ENCODE measurements at regions not wholly inside any gene's neighbourhood (a gene's known extent, or its start where the extent isn't known, plus 50 kb on each side); places are given as distances from the start of the nearest gene placed in this dataset.

DNA sequence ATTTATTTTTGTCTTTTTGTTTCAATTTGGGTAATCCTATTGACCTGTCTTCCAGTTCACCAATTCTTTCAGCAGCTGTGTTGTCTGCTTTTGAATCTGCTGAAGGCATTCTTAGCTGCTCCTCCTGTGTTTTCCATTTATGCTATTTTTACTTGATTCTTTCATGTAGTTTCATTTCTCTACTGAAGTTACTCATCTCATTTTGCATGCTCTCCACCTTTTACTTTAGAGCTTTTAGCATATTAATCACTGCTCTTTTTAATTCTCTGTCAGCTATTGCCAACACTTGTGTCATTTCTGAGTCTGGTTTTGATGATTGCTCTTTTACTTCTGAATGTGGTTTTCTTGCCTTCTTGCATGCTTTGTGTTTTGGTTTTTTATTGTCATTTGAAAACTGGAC lies 496.0 kb upstream of the CLINT1 start:
- DNase-seq (ENCODE audit: low read depth) = no peak

DNA sequence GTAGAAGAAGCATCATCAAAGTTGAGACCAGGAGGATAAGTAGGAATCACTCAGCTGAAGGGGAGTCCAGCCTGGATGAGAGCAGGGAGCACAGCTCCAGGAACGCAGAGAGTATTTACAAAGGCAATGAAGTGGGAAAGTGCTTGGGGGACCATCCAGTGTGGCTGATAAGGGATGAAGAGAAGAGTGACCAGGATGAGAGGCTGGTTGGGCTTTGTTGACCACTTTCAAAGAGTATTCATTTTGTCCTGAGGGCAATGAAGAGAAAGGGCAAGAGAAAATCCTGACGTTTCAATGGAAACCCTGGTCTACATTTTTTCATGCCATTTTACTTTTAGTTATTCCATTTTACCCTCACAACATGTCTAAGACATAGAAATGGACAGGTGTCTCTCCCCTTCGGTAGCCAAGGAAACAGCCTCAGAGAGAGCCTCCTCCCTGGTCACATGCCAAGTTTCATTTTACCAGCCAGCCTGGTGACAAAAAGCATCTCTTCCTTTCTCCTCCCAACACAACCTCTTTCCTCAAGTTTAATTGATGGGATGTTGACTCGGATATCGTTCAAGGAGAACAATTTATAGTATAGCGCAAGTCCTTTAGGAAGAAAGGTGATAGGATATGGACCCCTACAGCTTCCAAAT lies 492.7 kb upstream of the CLINT1 start:
- DNase-seq (ENCODE audit: low read depth) = no peak

DNA sequence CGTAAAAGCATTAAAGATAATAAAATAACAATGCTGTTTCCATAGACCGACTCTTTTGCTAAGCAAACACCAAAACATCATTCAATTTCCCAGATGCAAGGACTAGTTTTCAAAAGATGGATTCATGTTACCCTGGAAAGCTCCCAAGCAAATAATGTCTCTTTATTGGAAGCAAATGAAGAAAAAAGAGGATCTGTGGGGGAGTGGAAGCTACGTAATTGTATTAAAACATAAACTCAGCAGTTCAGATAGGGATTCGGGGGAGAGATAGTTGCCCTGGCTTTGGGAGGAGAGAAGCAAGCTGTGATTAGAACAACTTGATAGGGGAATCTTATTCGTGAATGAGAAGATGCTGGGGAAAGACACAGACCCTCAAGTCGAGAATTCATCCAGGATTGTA lies 491.0 kb upstream of the CLINT1 start:
- DNase-seq (ENCODE audit: low read depth) = no peak

DNA sequence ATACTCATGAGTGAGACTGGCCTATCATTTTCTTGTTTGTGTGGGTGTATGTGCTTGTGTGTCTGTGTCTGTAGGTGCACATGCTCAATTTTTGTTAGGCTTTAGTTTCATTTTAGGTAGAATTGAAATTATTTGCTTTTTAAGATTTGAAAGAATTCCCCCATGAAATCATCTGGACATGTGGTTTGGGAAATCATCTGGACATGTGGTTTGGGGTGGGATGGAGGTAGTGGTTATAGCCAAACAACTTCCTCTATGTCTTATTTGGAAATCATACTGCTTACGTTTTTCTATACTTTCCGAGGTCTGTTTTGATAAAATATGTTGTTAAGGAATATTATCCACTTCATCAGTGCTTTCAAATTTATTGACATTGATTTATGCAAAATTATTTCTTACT lies 485.4 kb upstream of the CLINT1 start:
- DNase-seq (ENCODE audit: low read depth) = no peak

DNA sequence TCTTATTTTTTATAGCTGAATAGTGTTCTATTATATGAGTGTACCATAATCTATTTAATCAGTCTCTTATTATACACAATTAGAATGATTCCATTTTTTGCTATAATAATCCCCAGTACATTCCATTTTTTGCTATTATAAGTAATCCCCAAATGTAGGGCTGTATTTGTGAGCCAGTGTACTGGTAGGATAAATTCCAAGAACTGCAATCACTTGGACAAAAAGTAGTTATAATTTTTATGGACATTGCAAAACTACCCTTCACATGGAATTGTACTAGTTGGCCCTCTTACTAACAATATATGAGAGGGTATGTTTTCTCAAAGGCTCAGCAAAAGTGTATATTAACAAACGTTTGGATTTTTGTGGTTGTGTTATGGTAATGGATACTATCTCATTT lies 481.7 kb upstream of the CLINT1 start:
- no peak for DNase-seq (ENCODE audit: low read depth)

DNA sequence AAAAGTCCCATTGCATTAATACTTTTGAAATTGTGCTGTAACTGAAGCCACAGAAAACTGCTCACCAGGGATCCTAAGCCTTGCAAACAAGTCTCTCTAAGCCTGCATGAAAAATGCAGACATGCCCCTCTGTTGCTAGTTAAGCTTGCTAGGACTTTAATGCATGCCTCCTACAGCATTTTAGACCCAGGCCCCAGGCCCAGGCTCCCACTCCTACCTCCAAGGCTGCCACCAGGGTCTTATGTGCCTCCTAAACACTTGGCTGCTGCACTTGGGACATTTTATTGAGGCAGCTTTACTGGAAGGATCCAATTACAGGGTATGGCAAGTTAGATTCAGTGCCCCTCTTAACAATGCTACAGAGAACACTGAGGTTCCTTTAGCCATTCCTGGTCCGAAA lies 467.3 kb upstream of the CLINT1 start:
- DNase-seq (ENCODE audit: low read depth) = no peak

DNA sequence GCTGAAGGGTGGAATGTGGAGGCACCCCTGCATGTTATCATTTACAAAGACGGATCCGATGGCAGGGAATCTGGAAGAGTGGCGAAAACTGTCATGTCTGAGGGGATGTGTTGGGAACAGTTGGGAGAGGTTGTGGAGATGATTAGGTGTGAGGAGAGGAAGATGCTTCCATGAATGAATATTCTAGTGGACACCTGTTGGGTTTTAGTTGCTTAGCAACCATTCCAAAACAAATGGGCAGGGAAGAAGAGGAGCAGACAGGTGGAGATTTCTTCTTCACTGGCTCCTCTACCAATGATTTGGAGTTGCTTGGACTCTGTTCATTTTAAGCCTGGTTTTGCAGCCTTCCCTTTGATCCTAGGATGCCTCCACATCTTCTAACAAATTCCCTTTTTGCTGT lies 465.3 kb upstream of the CLINT1 start:
- no peak for DNase-seq (ENCODE audit: low read depth)

DNA sequence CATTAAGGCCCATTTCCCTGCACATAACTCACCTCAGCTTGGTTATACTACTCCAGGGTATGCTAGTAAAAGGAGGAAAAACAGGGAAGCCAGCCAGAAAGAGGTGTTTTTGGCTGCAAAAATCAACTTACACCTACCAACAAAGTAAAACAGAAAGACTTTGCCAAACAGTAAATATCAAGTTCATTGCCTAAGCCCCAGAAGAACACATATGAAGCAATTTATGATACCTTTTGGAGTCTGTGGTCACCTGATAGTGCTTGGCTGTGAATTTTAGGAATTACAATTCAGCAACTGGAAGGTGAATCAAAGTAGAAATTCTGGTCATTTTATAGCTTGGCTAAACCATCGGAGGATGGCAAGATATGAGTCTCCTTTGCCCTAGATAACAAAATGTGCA lies 463.7 kb upstream of the CLINT1 start:
- no peak for DNase-seq (ENCODE audit: low read depth)

DNA sequence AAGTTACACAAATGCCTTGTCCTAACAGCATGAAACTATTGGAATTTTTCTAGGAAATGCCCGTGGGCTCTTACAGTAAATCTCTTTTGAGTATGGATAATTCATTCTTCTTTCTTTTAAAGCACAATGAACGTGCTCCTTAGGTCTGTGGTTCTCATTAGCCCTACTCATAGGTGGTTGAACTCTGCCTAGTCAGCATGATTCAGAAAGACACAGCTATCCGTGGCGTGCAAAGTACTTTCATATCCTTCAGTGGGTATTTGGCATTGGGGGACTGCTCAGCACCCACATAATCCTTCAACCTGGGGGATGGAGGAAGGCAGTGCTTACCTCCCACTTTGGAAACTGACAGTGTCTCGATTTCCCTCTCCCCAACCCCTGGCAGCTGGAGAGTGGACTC lies 462.0 kb upstream of the CLINT1 start:
- no peak for DNase-seq (ENCODE audit: low read depth)

DNA sequence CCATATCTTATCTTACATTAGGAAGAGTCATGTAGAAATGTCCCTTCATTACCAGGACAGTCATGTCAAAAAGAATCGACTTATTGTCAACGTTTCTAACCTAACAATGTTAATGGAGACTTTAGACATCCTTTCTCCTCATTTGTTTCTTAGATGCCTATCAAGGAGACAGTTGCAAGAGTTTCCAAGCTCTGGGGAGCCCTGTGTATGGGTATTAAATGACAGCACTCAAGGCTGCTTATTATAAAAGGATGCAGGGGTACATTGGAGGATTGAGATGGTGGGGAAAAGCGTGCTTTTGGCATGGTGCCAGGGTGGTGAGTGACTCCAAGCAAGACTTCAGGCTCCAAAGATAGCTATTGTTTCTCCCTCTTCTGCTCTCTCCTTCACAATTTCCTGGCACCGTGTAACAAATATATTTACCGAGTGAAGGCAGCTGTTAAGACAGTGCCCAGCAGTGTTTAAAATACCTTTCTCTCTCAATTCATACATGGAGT lies 461.3 kb upstream of the CLINT1 start:
- no peak for DNase-seq (ENCODE audit: low read depth)

DNA sequence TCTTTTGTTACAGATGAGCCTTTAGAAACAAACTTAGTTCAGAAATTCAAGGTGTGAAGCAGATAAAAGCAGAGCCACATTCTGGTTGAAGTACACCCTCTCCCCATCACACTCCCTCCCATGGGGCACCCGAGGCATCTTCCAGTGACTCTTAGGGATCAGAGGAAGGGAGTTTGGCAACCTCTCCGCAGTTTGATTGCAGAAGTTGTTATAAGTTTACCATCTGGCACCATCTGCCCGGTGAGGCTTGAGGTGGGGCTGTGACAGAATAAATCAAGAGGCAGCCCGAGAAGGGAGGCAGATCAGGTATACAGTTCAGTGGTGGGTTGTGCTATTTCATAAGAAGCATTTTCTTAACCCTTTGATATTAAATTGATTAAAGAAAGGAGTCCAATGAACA lies 458.6 kb upstream of the CLINT1 start:
- DNase-seq (ENCODE audit: low read depth) = no peak

DNA sequence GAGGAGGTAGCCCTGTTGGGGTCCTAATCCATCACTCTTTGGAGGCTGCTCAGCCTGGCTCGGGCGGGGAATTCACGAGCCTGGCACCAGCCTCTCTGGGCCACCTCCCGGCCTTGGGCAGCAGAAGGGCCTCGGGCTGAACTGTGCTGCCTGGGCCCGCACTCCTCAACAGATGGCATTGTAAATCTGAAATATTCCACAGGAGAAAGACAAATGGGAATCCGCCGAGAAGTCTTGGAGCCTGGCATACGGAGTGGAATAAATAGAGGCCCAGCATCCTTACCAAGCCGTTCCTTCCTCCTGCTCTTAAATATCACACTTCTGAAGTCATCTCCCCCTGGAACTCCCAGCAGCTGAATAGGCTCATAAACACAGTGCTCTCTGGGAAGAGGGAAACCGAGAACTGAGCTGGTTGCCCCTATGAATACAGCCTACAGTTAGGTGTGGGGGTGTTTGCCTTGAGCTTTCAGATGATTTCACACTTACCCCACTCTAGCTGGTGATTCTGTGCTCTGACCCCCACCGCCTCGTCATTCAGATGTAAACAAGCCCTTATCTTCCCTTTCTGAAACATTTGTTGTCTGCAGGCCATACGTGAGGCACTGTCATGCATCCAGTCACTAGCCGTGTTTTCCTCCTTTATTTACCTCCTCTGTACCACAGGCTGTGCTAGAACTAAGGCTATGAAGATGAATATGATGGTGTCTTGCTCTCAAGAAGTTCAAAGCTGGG lies 455.0 kb upstream of the CLINT1 start:
- DNase-seq (ENCODE audit: low read depth) = no peak

DNA sequence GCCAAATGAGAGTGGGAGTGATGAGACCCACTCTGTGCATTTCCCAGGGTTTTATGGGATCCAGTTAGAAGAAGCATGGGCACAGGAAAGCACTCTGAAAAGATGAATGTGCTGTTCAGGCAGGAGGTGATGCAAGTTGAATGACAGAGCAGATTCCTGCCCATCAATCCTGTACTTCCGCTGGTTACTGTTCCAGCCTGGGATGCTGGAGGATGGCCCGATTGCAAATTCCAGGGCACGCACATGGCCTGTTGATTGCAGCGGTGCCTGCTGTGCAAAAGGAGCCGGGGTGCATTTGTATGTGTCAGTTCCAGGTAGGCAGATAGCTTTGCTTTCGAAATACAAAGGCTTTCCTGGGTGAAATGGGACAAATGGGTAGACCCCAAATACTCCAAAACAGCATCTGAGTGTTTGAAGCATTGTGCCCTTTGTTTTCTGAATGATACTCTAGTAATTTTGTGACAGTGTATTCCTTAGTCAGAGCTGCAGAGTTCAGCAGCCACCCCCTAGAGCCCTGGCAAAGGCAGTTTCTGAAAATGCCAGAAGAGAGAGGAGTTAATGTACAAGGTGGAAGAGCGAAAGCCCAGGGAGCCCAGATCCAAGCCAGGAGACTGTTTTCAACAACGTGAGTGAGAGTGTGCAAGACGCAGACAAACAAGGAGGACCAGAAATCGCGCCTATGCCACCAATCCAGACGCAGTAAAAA lies 454.2 kb upstream of the CLINT1 start:
- DNase-seq (ENCODE audit: low read depth) = no peak

DNA sequence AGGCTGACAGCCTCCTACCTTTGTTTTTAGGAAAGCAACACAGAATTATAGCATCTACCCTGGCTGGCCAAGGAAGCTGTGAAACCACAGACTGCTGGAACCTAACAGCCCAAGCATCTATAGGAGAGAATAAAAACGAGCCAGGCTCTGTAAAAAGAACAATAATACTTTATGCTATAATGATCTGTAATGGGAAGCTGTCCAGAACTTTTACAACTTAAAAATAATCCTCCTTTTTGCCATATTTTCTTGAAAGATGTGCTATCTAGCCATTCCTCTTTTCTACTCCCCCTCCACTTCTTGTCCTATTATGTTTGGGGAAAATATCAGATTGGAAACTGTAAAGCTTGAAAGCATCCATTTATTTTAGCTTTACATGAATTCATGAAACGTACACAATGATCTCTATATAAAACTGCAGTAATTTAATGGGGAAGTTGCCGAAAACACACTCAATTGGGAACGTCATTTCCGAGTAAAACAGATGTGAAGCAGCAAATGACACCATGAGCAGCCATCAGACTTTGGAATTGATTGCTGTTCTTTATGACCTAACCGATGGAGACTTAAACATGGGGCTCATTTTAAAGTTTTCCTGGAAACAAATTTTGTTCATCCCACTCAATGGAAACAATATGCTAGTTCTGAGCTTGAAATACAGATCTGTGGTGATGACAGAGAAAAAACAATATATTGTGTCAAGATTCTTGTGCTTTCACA lies 450.3 kb upstream of the CLINT1 start:
- DNase-seq (ENCODE audit: low read depth) = no peak

DNA sequence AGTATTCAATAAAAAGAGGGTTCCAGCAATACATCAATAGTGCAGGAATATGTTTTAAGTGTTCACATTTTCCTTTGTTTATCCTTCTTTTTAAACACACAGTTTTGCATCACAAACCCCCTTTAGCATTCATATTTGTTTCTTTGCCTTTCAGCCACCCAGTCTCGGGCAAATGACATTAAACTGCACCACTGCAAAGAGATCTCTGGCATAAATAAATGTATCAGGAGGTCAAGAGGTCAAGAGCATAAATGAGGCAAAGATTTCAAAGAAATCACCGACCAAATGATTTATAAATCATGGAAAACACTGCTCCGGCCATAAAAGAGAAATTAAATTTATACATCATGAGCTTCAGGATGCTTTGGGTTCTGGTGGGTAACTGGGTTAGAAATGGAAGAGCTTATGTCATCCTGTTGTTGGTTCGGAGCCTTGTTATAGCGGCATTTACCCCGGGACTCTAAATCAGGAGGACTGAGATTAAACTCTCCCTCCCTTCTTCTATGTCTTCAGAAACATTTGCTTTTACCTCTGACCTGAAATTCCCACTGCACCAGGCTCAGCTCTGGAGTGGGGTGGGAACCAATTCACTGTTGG lies 449.6 kb upstream of the CLINT1 start:
- DNase-seq (ENCODE audit: low read depth) = no peak

DNA sequence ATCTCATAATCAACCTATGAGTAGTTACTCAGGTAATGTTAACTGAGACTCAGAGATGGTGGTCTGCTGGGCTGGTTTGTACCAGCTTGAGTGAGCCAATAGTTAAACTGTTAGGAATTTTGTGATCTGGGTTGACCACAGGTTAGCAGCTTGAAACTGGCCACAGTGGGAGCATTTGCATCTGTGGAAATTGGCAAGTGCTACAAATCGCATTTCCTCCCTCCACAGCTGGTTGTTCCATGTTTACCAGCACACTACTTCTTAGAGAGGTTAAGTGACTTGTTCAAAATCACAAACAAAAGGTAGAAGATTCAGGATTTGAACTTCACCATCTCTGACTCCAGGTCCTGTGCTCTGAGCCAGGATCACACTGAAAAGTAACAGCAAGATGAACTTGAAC lies 446.9 kb upstream of the CLINT1 start:
- no peak for DNase-seq (ENCODE audit: low read depth)

DNA sequence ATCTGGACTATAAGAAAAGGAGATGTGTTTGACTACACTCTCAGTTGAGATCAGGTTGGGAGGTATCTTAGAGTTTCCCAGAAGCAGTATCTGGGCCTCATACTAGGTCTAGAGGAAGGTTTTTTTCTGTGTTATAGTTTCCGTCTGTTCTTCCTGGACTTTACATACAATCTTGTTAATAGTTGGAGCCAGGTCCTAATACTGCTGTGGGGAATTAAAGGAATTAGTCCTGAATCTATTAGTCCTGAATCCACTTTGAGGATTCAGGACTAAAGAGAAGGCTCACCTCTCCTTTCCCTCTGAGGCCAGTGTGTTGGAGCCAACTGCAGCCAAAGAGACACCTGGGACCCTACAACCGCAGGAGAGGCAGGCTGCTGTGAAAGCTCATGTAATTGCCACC lies 445.7 kb upstream of the CLINT1 start:
- no peak for DNase-seq (ENCODE audit: low read depth)

DNA sequence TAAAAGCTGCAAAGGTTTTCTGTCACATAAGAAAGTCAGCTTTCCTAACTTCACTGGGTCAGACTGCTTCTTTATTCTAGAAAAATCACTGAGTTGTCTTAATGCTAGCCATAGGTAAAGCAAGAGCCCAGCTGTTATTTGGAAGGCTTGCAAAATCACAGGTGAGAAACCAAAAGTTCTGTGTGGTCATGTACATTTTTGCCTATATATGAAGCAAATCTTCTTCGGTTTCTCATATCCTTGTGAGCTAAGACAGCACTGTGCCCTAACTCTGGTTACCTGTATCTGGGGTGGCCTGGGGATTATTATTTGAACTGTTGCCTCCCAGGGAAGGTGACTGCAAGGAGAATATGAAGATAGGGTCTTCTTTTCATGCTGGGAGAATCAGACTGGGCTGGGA lies 444.9 kb upstream of the CLINT1 start:
- no peak for DNase-seq (ENCODE audit: low read depth)

DNA sequence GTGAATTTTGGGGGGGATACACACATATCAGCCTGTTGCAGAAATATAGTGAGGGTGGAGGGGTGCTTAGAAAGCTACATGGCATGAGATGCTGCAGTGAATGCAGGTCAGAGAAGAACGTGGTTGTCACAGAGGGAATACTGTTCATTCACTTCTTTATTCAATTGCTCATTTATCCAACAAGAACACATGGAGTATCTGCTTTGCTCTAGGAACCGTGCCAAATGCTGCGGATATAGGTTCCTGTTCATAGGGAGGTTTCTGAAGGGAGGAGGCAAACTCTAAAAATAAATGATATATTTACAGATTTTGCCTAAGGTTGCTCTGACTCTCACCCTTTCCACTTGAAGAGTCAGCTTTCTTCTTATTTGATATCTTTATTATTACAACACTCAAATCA lies 444.3 kb upstream of the CLINT1 start:
- DNase-seq (ENCODE audit: low read depth) = no peak

DNA sequence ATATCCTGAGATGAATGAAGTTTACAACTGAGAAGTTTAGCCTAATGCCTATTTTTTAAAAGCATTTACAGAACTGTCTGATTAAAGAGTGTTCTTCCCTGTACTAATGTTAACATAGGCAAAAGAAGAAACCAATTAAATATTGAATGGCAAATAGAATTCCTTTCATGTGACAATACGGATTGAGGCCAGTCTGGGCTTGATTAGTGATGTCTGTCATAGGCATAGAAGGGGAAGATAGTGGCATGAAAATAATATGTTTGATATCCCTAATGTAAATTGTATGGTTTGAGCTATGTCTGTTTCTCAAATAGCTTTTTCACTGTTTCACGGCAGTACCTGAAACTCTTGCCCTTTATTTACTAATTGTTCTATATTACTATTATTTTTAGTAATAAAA lies 443.1 kb upstream of the CLINT1 start:
- no peak for DNase-seq (ENCODE audit: low read depth)

DNA sequence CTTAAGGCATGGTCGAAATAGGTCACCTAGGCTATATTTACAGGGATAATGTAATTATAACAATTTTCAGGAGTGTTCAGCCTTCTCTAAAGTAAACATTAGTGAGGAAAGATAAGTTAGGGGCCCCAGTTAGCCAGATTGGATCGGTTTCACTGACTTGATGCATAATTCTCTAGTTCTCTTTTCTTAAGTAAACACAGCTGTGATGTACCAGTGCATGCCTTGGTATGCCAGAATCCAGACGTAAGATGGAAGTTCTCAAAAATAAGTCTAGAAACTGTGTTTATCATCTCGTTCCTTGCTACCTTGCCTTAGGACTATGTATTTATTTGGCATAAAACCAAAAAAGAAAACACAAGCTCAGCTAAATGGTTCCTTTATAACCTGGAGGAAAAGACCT lies 442.2 kb upstream of the CLINT1 start:
- DNase-seq (ENCODE audit: low read depth) = no peak

DNA sequence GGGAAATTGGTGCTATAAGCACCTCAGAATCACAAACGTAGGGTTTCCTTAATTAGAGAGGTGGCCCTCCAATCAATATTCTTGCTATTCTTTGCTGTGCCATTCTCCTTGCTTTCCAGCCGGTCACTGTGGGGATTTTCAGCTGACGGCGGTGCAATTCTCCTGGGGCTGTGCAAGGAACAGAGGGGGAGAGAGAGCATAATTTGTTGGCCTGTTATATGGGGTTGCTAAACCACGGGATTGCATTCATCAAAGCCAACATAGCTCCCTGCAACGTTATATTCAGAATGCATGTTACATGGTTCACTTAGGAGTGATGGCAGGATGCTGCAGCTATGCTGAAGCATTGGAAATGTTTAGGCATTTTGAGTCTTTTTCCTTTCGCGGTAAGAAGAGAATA lies 441.3 kb upstream of the CLINT1 start:
- DNase-seq (ENCODE audit: low read depth) = no peak
